GM12878 (cell line): ENCODE measurements at regions not wholly inside any gene's neighbourhood (a gene's known extent, or its start where the extent isn't known, plus 50 kb on each side); places are given as distances from the start of the nearest gene placed in this dataset.

Experiments used
- ATAC-seq: fragments of 200-7000 bp; cut with Tn5 transposase; 3 replicates; pipeline ENCODE4 v1.9.1; 2020; ENCODE audit warnings: mild to moderate bottlenecking, moderate library complexity
- BruUV-seq: library from RNA; stranded (reverse); fragments of 400-500 nt; replicated peaks from 2 replicates; lab custom pipeline; 2021; lab: Mats Ljungman, UMichigan
- CTCF ChIA-PET: fragments of 300-600 bp; sonication (Branson Sonifier 250); formaldehyde crosslinking; extraction: SDS; loops from one replicate; lab custom pipeline; 2021; ENCODE audit warnings: inconsistent platforms; lab: Yijun Ruan, JAX
- POLR2A ChIA-PET: fragments of 350-600 bp; formaldehyde crosslinking; extraction: SDS; loops from one replicate; lab custom pipeline; 2021; ENCODE audit warnings: inconsistent platforms; lab: Charles Lee
- RAD21 ChIA-PET: fragments of 300-600 bp; sonication (Branson Sonifier 250); formaldehyde crosslinking; loops from one replicate; lab custom pipeline; 2023; ENCODE audit warnings: antibody characterized with exemption; ENCODE audit not compliant: unreplicated experiment; lab: Charles Lee
- SMC1A ChIA-PET: fragments of 300-600 bp; sonication (Branson Sonifier 250); formaldehyde crosslinking; loops from one replicate; lab custom pipeline; 2023; ENCODE audit not compliant: unreplicated experiment, uncharacterized antibody; lab: Charles Lee
- DNase-seq: peaks from one replicate; pipeline ENCODE4 v3.0.0-alpha.2; 2011; ENCODE audit warnings: low read depth, low spot score
- FAIRE-seq: peaks from 3 replicates; lab custom pipeline; 2011; peaks lifted over from hg19 to GRCh38; lab: Jason Lieb, UNC
- H2AFZ ChIP-seq: 2 replicates; pipeline ENCODE4 v1.6.0; 2011; ENCODE audit warnings: low read depth, low read length, control low read depth; ENCODE audit not compliant: control insufficient read depth
- H3K27ac ChIP-seq: 2 replicates; pipeline ENCODE4 v1.5.1; 2011; ENCODE audit warnings: control low read depth; ENCODE audit not compliant: control insufficient read depth, insufficient read depth
- H3K27me3 ChIP-seq, 2 experiments: replicated peaks in 1 of 2; 2 replicates each; pipeline versions ENCODE4 v1.6.0 to v1.6.1; 2011; ENCODE audit warnings: low read length in 1 of 2; ENCODE audit not compliant: control insufficient read depth in 2 of 2, insufficient read depth in 2 of 2
- H3K36me3 ChIP-seq, 2 experiments: 2 replicates each; pipeline ENCODE4 v1.5.1; 2011; ENCODE audit warnings: low read length in 1 of 2; ENCODE audit not compliant: control insufficient read depth in 2 of 2, insufficient read depth in 2 of 2
- H3K4me1 ChIP-seq: 2 replicates; pipeline ENCODE4 v1.6.1; 2011; ENCODE audit warnings: mild to moderate bottlenecking, low read length, moderate library complexity, mixed read lengths; ENCODE audit not compliant: control insufficient read depth, insufficient read depth
- H3K4me2 ChIP-seq: 2 replicates; pipeline ENCODE4 v1.6.0; 2011; ENCODE audit warnings: control low read depth; ENCODE audit not compliant: control insufficient read depth, insufficient read depth
- H3K4me3 ChIP-seq: fragments of 200-600 bp; sonication (generic); 2 replicates; pipeline ENCODE4 v1.5.1; 2016
- H3K79me2 ChIP-seq: 2 replicates; pipeline ENCODE4 v1.6.0; 2011; ENCODE audit warnings: low read length; ENCODE audit not compliant: control insufficient read depth, insufficient read depth
- H3K9ac ChIP-seq: 2 replicates; pipeline ENCODE4 v1.8.0; 2011; ENCODE audit warnings: low read length, control low read depth, mixed read lengths; ENCODE audit not compliant: control insufficient read depth, insufficient read depth
- H3K9me3 ChIP-seq: replicated peaks from 3 replicates; pipeline ENCODE4 v1.5.1; 2011; ENCODE audit warnings: mild to moderate bottlenecking, low read length; ENCODE audit not compliant: control insufficient read depth, insufficient read depth
- H4K20me1 ChIP-seq: 2 replicates; pipeline ENCODE4 v1.6.0; 2011; ENCODE audit not compliant: control insufficient read depth, insufficient read depth
- EZH2 ChIP-seq: IDR thresholded peaks from 2 replicates; pipeline ENCODE4 v1.6.1; 2012; ENCODE audit warnings: low read depth, mild to moderate bottlenecking, control low read depth, inconsistent platforms, low read length, borderline replicate concordance; ENCODE audit not compliant: control insufficient read depth
- KLF5 ChIP-seq: fragments of 450-650 bp; IDR thresholded peaks from 2 replicates; pipeline ENCODE4 v1.6.1; 2014; ENCODE audit warnings: mild to moderate bottlenecking; ENCODE audit not compliant: partially characterized antibody
- PBX3 ChIP-seq: IDR thresholded peaks from 2 replicates; pipeline ENCODE4 v1.6.1; 2011; ENCODE audit warnings: mild to moderate bottlenecking, low read depth, low read length, moderate library complexity; ENCODE audit not compliant: insufficient replicate concordance
- RELB ChIP-seq: fragments of 450-650 bp; IDR thresholded peaks from 2 replicates; pipeline ENCODE4 v1.6.1; 2017; ENCODE audit warnings: low read depth, mild to moderate bottlenecking, moderate library complexity
- SKIL ChIP-seq: fragments of 450-650 bp; IDR thresholded peaks from 2 replicates; pipeline ENCODE4 v1.6.1; 2017; ENCODE audit warnings: mild to moderate bottlenecking, low read depth, inconsistent platforms; ENCODE audit not compliant: poor library complexity, severe bottlenecking
- STAT3 ChIP-seq: IDR thresholded peaks from 2 replicates; pipeline ENCODE4 v1.6.1; 2011; ENCODE audit warnings: low read depth, low read length, improper control_type of control experiment
- YY1 ChIP-seq: IDR thresholded peaks from 2 replicates; pipeline ENCODE4 v1.6.1; 2011; ENCODE audit warnings: low read depth, mild to moderate bottlenecking, low read length
- WGBS: methylation state at CpG from one replicate; pipeline ENCODE4 v1.1.6; 2016; ENCODE audit warnings: low lambda C conversion rate; ENCODE audit not compliant: insufficient replicate concordance, insufficient coverage; ENCODE audit errors: missing lambda C conversion rate; 5-methylcytosine and 5-hydroxymethylcytosine counted together
- in situ Hi-C: fragments of 300-500 bp; cut with MboI; formaldehyde crosslinking; loops from 9 replicates; pipeline ENCODE4 v1.14.3; 2018; ENCODE audit warnings: mixed read lengths
- intact Hi-C: fragments of 100-400 bp; cut with micrococcal nuclease; formaldehyde crosslinking; loops from one replicate; pipeline ENCODE4 v1.14.2; 2022; ENCODE audit not compliant: unreplicated experiment
- TF ChIP-seq, protein P1 (sequence below): fragments of 450-650 bp; IDR thresholded peaks from 2 replicates; pipeline ENCODE4 v1.6.1; 2016; ENCODE audit warnings: mild to moderate bottlenecking
- TF ChIP-seq, protein P2 (sequence below): IDR thresholded peaks from 2 replicates; pipeline ENCODE4 v1.6.1; 2011; ENCODE audit warnings: low read depth, mild to moderate bottlenecking, low read length, moderate library complexity, borderline replicate concordance; ENCODE audit errors: extremely low read depth

DNA sequence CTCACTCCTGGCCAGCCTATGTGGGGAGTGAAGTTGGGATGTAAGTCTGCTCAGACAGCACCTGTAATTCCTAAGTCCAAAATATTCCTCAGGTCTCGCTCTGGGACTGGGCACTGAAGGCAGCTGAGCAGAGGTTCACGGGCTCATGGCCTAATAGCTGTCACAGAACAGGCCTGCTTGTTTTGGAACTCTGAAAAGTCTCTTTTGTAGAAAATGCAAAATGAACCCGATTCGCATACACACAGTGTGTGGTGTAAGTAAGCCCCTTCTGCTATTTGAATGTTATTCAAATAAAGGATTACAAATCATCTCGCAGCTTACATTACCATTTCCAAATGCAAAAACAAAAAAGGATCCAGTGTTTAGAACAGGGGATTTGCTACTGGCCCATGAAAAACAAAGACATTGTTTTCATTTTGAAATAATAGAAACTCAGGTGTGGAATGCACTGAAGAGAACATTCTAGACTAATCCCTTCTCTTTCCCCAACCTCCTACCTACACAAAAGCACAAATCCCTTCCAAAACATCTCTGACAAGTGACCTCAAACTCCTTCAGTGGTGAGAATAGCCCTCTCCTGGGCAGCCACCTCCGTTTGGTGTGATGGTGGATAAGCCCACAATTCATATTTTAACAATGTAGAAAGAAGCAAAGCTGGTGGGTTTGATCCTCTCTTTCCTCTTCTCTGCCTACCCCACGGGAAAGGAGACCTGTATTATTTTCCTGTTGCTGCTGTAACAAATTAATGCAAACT is 118.3 kb upstream of the NCK2 start:
- H3K79me2 ChIP-seq: no peaks in the 10 kb centered on the region
- ATAC-seq: no peak
- no peaks in the 10 kb centered on the region; the same call in 2 of the 3 replicates for H3K9me3 ChIP-seq
- no peaks in the 10 kb centered on the region for H4K20me1 ChIP-seq
- H3K4me2 ChIP-seq: no peak overlapping the region
- no peaks in the 10 kb centered on the region for H3K4me1 ChIP-seq
- ChIA-PET POLR2A (no interaction called here), SMC1A (no interaction called here)
- no peak overlapping the region for H3K4me3 ChIP-seq
- TF ChIP-seq KLF5 (no peak), RELB (no peak), PBX3 (no peak), STAT3 (no peak), EZH2 (no peak), SKIL (no peak), YY1 (no peak)
- TF ChIP-seq, protein P1, sequence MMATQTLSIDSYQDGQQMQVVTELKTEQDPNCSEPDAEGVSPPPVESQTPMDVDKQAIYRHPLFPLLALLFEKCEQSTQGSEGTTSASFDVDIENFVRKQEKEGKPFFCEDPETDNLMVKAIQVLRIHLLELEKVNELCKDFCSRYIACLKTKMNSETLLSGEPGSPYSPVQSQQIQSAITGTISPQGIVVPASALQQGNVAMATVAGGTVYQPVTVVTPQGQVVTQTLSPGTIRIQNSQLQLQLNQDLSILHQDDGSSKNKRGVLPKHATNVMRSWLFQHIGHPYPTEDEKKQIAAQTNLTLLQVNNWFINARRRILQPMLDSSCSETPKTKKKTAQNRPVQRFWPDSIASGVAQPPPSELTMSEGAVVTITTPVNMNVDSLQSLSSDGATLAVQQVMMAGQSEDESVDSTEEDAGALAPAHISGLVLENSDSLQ: no peak
- TF ChIP-seq, protein P2, sequence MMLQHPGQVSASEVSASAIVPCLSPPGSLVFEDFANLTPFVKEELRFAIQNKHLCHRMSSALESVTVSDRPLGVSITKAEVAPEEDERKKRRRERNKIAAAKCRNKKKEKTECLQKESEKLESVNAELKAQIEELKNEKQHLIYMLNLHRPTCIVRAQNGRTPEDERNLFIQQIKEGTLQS: no peak
- TF ChIP-seq, all 136 proteins: peak for 0
- in situ Hi-C loops: no loop called here
- CTCF ChIA-PET: no interaction called here
- H3K27ac ChIP-seq: no peak overlapping the region
- RAD21 ChIA-PET: no interaction called here
- intact Hi-C loops: no loop called here
- no peaks in the 10 kb centered on the region for H3K36me3 ChIP-seq
- FAIRE-seq: no peak
- no peak overlapping the region for H3K9ac ChIP-seq
- H2AFZ ChIP-seq: no peak overlapping the region
- no peak for DNase-seq
- BruUV-seq: no TSS peak
- H3K27me3 ChIP-seq: peaks cover 0 to 3% of the 10 kb centered on the region in 2 experiments; a peak in 2 of 4 replicates
- 34% methylated on average over 7 of the region's 7 CpGs for WGBS
